ENCODE measurements at regions not wholly inside any gene's neighbourhood (a gene's known extent, or its start where the extent isn't known, plus 50 kb on each side); places are given as distances from the start of the nearest gene placed in this dataset.

DNA sequence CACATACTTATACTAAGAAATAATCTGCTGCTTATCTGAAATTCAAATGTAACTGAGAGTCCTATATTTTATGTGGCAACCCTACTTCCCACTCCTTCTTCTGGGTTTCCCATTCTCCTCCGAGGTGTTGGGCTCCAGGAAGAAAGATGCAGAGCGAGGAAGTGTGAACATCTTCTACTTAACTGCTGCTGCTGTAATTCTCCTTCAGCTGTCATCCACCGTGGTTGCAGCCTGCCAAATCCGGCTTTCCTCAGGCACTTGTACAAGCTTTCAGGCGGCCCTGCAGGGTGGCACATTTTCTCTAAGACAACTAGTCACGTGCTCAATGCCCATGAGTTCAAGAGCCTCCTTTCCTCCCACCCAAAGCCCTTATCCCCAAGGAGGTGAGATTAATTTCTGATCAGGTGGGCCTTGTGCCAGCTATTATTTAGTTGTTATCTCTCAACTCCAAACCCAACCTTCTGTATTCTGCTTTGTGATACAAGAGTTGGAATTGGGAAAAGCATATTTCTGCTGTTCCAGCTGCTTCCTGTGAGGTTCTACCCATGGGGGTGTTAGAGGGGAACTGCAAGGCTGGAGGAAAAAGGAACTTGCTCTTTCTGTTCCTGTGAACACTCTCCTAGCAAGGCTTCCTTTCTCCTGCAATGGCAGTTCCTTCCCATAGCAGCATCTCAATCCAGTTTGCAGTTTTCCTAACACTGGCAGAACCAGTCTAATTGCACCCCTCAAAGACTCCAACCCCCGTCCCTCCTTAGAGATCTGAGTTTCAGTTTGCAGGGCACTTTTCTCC lies 67.6 kb upstream of the RBBP6 start:
- Histone ChIP-seq H3K27ac (ENCODE audit: insufficient read depth, low read depth, low read length) (no peak overlapping the region), H3K36me3 (ENCODE audit: control insufficient read depth in 2 of 2, extremely low read depth in 1 of 2, insufficient read depth in 2 of 2, low read length in 2 of 2) (no peaks in the 10 kb centered on the region), H3K9me1 (replicated peaks; ENCODE audit: control insufficient read depth, extremely low read depth, insufficient read depth, low read length) (no peaks in the 10 kb centered on the region), H3K4me1 (ENCODE audit: control insufficient read depth, extremely low read depth, insufficient read depth, low read length) (no peaks in the 10 kb centered on the region), H4K20me1 (replicated peaks; ENCODE audit: control insufficient read depth, extremely low read depth, insufficient read depth, low read length) (no peaks in the 10 kb centered on the region), H2AFZ (ENCODE audit: low read depth, low read length) (no peak overlapping the region), H3K4me3 (replicated peaks in 1 of 3; ENCODE audit: insufficient read depth in 1 of 3, low read depth in 1 of 3, low read length in 3 of 3) (no peak overlapping the region), H3K9ac (replicated peaks; ENCODE audit: extremely low read depth, insufficient read depth, low read length) (no peak overlapping the region), H3K79me2 (ENCODE audit: control insufficient read depth, insufficient read depth, low read length) (no peaks in the 10 kb centered on the region), H3K9me3 (replicated peaks; ENCODE audit: control insufficient read depth, insufficient read depth, low read length) (no peaks in the 10 kb centered on the region), H3K4me2 (ENCODE audit: insufficient read depth, low read length) (no peak overlapping the region), H3K27me3 (ENCODE audit: control insufficient read depth in 2 of 2, insufficient read depth in 2 of 2, low read length in 2 of 2) (no peaks in the 10 kb centered on the region)
- ChIA-PET CTCF (no interaction called here), POLR2A (no interaction called here)
- BruUV-seq (replicated peaks) = no TSS peak
- TF ChIP-seq JUN (IDR thresholded peaks at IDR 0.05; ENCODE audit: borderline replicate concordance, insufficient read depth, insufficient read length, low read depth) = no peak
- no peak for TF ChIP-seq EZH2 (IDR thresholded peaks at IDR 0.05; ENCODE audit: borderline replicate concordance, low read depth, low read length, severe bottlenecking)
- TF ChIP-seq GATA2 (IDR thresholded peaks at IDR 0.05; ENCODE audit: insufficient read depth, insufficient read length, low read depth, low read length) = no peak
- TF ChIP-seq, protein P1, sequence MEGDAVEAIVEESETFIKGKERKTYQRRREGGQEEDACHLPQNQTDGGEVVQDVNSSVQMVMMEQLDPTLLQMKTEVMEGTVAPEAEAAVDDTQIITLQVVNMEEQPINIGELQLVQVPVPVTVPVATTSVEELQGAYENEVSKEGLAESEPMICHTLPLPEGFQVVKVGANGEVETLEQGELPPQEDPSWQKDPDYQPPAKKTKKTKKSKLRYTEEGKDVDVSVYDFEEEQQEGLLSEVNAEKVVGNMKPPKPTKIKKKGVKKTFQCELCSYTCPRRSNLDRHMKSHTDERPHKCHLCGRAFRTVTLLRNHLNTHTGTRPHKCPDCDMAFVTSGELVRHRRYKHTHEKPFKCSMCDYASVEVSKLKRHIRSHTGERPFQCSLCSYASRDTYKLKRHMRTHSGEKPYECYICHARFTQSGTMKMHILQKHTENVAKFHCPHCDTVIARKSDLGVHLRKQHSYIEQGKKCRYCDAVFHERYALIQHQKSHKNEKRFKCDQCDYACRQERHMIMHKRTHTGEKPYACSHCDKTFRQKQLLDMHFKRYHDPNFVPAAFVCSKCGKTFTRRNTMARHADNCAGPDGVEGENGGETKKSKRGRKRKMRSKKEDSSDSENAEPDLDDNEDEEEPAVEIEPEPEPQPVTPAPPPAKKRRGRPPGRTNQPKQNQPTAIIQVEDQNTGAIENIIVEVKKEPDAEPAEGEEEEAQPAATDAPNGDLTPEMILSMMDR (IDR thresholded peaks at IDR 0.05; ENCODE audit: extremely low read depth in 1 of 2, insufficient read depth in 1 of 2, low read depth in 1 of 2, low read length in 2 of 2) = no peak
- intact Hi-C loops (cut with micrococcal nuclease) = no loop called here
- dilution Hi-C loops (cut with MboI; ENCODE audit: extremely low pct_ligation_motif_present, low sequenced_read_pairs) = no loop called here
- FAIRE-seq (no peak), DNase-seq (ENCODE audit: low read depth, low spot score) (no peak)

DNA sequence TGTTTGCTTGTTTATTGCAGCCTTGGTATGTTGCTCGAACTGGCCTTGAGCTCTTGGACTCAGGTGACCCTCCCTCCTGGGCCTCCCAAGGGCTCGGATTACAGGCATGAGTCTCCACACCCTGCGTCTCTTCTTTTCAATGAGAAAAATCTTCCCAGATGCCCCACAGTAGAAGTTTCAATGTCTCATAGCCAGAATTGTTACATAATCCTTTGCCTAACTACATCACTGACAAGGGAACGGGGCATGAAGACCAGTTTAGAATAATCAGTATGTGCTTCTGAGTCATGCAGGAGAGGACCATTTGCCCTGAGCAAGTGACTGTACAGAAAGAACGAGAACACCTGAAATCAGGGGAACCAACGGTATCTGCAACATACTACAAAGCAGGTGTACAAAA lies 61.9 kb upstream of the RBBP6 start:
- no peak overlapping the region for H3K9ac ChIP-seq (replicated peaks; ENCODE audit: extremely low read depth, insufficient read depth, low read length)
- H3K4me1 ChIP-seq (ENCODE audit: control insufficient read depth, extremely low read depth, insufficient read depth, low read length) = no peaks in the 10 kb centered on the region
- H3K27ac ChIP-seq (ENCODE audit: insufficient read depth, low read depth, low read length) = no peak overlapping the region
- no peak for DNase-seq (ENCODE audit: low read depth, low spot score)
- no peak overlapping the region for H3K4me2 ChIP-seq (ENCODE audit: insufficient read depth, low read length)
- H4K20me1 ChIP-seq (replicated peaks; ENCODE audit: control insufficient read depth, extremely low read depth, insufficient read depth, low read length) = no peaks in the 10 kb centered on the region
- no peaks in the 10 kb centered on the region for H3K36me3 ChIP-seq (ENCODE audit: control insufficient read depth in 2 of 2, extremely low read depth in 1 of 2, insufficient read depth in 2 of 2, low read length in 2 of 2)
- H3K4me3 ChIP-seq (replicated peaks in 1 of 3; ENCODE audit: insufficient read depth in 1 of 3, low read depth in 1 of 3, low read length in 3 of 3) = no peak overlapping the region
- intact Hi-C loops (cut with micrococcal nuclease) = no loop called here
- POLR2A ChIA-PET = no interaction called here
- H2AFZ ChIP-seq (ENCODE audit: low read depth, low read length) = no peak overlapping the region
- H3K9me1 ChIP-seq (replicated peaks; ENCODE audit: control insufficient read depth, extremely low read depth, insufficient read depth, low read length) = no peaks in the 10 kb centered on the region
- dilution Hi-C loops (cut with MboI; ENCODE audit: extremely low pct_ligation_motif_present, low sequenced_read_pairs) = no loop called here
- BruUV-seq (replicated peaks) = no TSS peak
- CTCF ChIA-PET = no interaction called here
- H3K79me2 ChIP-seq (ENCODE audit: control insufficient read depth, insufficient read depth, low read length) = no peaks in the 10 kb centered on the region
- H3K9me3 ChIP-seq (replicated peaks; ENCODE audit: control insufficient read depth, insufficient read depth, low read length) = no peaks in the 10 kb centered on the region
- H3K27me3 ChIP-seq (ENCODE audit: control insufficient read depth in 2 of 2, insufficient read depth in 2 of 2, low read length in 2 of 2) = no peaks in the 10 kb centered on the region
- no peak for FAIRE-seq
- no peak for TF ChIP-seq EZH2 (IDR thresholded peaks at IDR 0.05; ENCODE audit: borderline replicate concordance, low read depth, low read length, severe bottlenecking)
- no peak for TF ChIP-seq POLR2A (IDR thresholded peaks at IDR 0.05; ENCODE audit: low read depth, low read length)
- no peak for TF ChIP-seq GATA2 (IDR thresholded peaks at IDR 0.05; ENCODE audit: insufficient read depth, insufficient read length, low read depth, low read length)
- TF ChIP-seq JUN (IDR thresholded peaks at IDR 0.05; ENCODE audit: borderline replicate concordance, insufficient read depth, insufficient read length, low read depth) = no peak
- TF ChIP-seq MYC (IDR thresholded peaks at IDR 0.05; ENCODE audit: low read depth, low read length) = no peak
- no peak for TF ChIP-seq FOS (IDR thresholded peaks at IDR 0.05; ENCODE audit: borderline replicate concordance, insufficient read depth, low read length)
- TF ChIP-seq POLR2AphosphoS5 (IDR thresholded peaks at IDR 0.05; ENCODE audit: insufficient read depth, low read depth, low read length) = no peak
- TF ChIP-seq, protein P2, sequence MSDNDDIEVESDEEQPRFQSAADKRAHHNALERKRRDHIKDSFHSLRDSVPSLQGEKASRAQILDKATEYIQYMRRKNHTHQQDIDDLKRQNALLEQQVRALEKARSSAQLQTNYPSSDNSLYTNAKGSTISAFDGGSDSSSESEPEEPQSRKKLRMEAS (IDR thresholded peaks at IDR 0.05; ENCODE audit: insufficient read depth, insufficient read length) = no peak
- TF ChIP-seq, protein P1 (IDR thresholded peaks at IDR 0.05; ENCODE audit: extremely low read depth in 1 of 2, insufficient read depth in 1 of 2, low read depth in 1 of 2, low read length in 2 of 2) = no peak

Data from endothelial cell of umbilical vein (primary cell).